Vagina (tissue), 2 donors: ENCODE measurements at regions not wholly inside any gene's neighbourhood (a gene's known extent, or its start where the extent isn't known, plus 50 kb on each side); places are given as distances from the start of the nearest gene placed in this dataset.

ENCODE experiments used
- CTCF ChIP-seq, 3 experiments: fragments of 450-650 bp in 2 of 3; fragments of 200-600 bp in 1 of 3; sonication (generic) in 1 of 3; IDR thresholded peaks; one replicate each; pipeline ENCODE4 v1.5.1; 2017 to 2019; ENCODE audit warnings: antibody characterized with exemption in 3 of 3, mild to moderate bottlenecking in 2 of 3, moderate library complexity in 2 of 3
- POLR2AphosphoS5 ChIP-seq, 2 donors: sonication (generic); formaldehyde crosslinking; IDR thresholded peaks; one replicate each; pipeline ENCODE4 v1.9.0; 2017; ENCODE audit warnings: antibody characterized with exemption in 2 of 2, mild to moderate bottlenecking in 2 of 2, low read depth in 1 of 2; ENCODE audit not compliant: insufficient read depth in 1 of 2

GRCh38 chr3:194854206-194854605 is 168.5 kb downstream of the FAM43A start:
- TF ChIP-seq CTCF (IDR thresholded peaks at IDR 0.05) (no peak), POLR2AphosphoS5 (IDR thresholded peaks at IDR 0.05; ENCODE audit: insufficient read depth in 1 of 2, low read depth in 1 of 2) (no peak)
